Endothelial cell of umbilical vein (primary cell): ENCODE measurements at regions not wholly inside any gene's neighbourhood (a gene's known extent, or its start where the extent isn't known, plus 50 kb on each side); places are given as distances from the start of the nearest gene placed in this dataset.

Experiments
- BruUV-seq: library from RNA; stranded (reverse); fragments of 400-500 nt; replicated peaks from 2 replicates; lab custom pipeline; 2021; lab: Mats Ljungman, UMichigan
- CTCF ChIA-PET: fragments of 300-600, 350-600 bp; sonication (Branson Sonifier 250); formaldehyde crosslinking; loops from one replicate; lab custom pipeline; 2021; ENCODE audit warnings: antibody characterized with exemption, inconsistent platforms; lab: Charles Lee
- POLR2A ChIA-PET: fragments of 300-600, 350-600 bp; sonication (Branson Sonifier 250); formaldehyde crosslinking; loops from one replicate; lab custom pipeline; 2021; ENCODE audit warnings: antibody characterized with exemption, inconsistent platforms; lab: Charles Lee
- DNase-seq: peaks from one replicate; pipeline ENCODE4 v3.0.0-alpha.2; 2011; ENCODE audit warnings: low read depth, low spot score
- FAIRE-seq: peaks from 2 replicates; lab custom pipeline; 2011; peaks lifted over from hg19 to GRCh38; lab: Jason Lieb, UNC
- H2AFZ ChIP-seq: 2 replicates; pipeline ENCODE4 v1.6.0; 2012; ENCODE audit warnings: low read depth, low read length, control low read depth, inconsistent platforms
- H3K27ac ChIP-seq: 2 replicates; pipeline ENCODE4 v1.5.1; 2011; ENCODE audit warnings: low read depth, mild to moderate bottlenecking, control low read depth, low read length, moderate library complexity; ENCODE audit not compliant: insufficient read depth
- H3K27me3 ChIP-seq, 2 experiments: 2 replicates each; pipeline versions ENCODE4 v1.6.0 to v1.6.1; 2011; ENCODE audit warnings: low read length in 2 of 2, mixed read lengths in 1 of 2; ENCODE audit not compliant: control insufficient read depth in 2 of 2, insufficient read depth in 2 of 2
- H3K36me3 ChIP-seq, 2 experiments: 2 replicates in 1 of 2; 3 replicates in 1 of 2; pipeline ENCODE4 v1.5.1; 2011; ENCODE audit warnings: low read length in 2 of 2, mild to moderate bottlenecking in 1 of 2, moderate library complexity in 1 of 2; ENCODE audit not compliant: control insufficient read depth in 2 of 2, insufficient read depth in 2 of 2; ENCODE audit errors: extremely low read depth in 1 of 2
- H3K4me1 ChIP-seq: 3 replicates; pipeline ENCODE4 v1.5.1; 2011; ENCODE audit warnings: mild to moderate bottlenecking, low read length; ENCODE audit not compliant: control insufficient read depth, insufficient read depth; ENCODE audit errors: extremely low read depth
- H3K4me2 ChIP-seq: 2 replicates; pipeline ENCODE4 v1.6.1; 2011; ENCODE audit warnings: low read length, control low read depth, mixed read lengths; ENCODE audit not compliant: insufficient read depth
- H3K4me3 ChIP-seq, 3 experiments: fragments of 200-600 bp in 1 of 3; sonication (generic), shearing (Covaris generic) in 1 of 3; replicated peaks in 1 of 3; 2 replicates each; pipeline ENCODE4 v1.5.1; 2011 to 2016; ENCODE audit warnings: control low read depth in 3 of 3, low read length in 3 of 3, mild to moderate bottlenecking in 2 of 3, inconsistent platforms in 1 of 3, low read depth in 1 of 3, moderate library complexity in 1 of 3; ENCODE audit not compliant: insufficient read depth in 1 of 3
- H3K79me2 ChIP-seq: 2 replicates; pipeline ENCODE4 v1.6.0; 2012; ENCODE audit warnings: low read length, inconsistent platforms; ENCODE audit not compliant: control insufficient read depth, insufficient read depth
- H3K9ac ChIP-seq: replicated peaks from 2 replicates; pipeline ENCODE3; 2011; ENCODE audit warnings: low read length, control low read depth; ENCODE audit not compliant: insufficient read depth; ENCODE audit errors: extremely low read depth
- H3K9me1 ChIP-seq: replicated peaks from 3 replicates; pipeline ENCODE4 v1.6.0; 2011; ENCODE audit warnings: mild to moderate bottlenecking, low read length; ENCODE audit not compliant: control insufficient read depth, insufficient read depth; ENCODE audit errors: extremely low read depth
- H3K9me3 ChIP-seq: replicated peaks from 2 replicates; pipeline ENCODE4 v1.5.1; 2012; ENCODE audit warnings: low read length, inconsistent platforms; ENCODE audit not compliant: control insufficient read depth, insufficient read depth
- H4K20me1 ChIP-seq: replicated peaks from 2 replicates; pipeline ENCODE3; 2011; ENCODE audit warnings: mild to moderate bottlenecking, low read length; ENCODE audit not compliant: control insufficient read depth, insufficient read depth; ENCODE audit errors: extremely low read depth
- CTCF ChIP-seq, 2 donors: IDR thresholded peaks; 1 replicate in 1 of 2; 2 replicates in 1 of 2; pipeline ENCODE4 v1.5.1; 2011; ENCODE audit warnings: low read length in 2 of 2, mild to moderate bottlenecking in 2 of 2, moderate library complexity in 2 of 2, control low read depth in 1 of 2, inconsistent platforms in 1 of 2, low read depth in 1 of 2; ENCODE audit not compliant: insufficient read depth in 1 of 2; ENCODE audit errors: extremely low read depth in 1 of 2
- EZH2 ChIP-seq: IDR thresholded peaks from 2 replicates; pipeline ENCODE4 v1.6.1; 2012; ENCODE audit warnings: borderline replicate concordance, low read depth, mild to moderate bottlenecking, moderate library complexity, low read length, inconsistent platforms; ENCODE audit not compliant: severe bottlenecking
- FOS ChIP-seq: IDR thresholded peaks from 2 replicates; pipeline ENCODE4 v1.6.1; 2011; ENCODE audit warnings: mild to moderate bottlenecking, low read length, moderate library complexity, borderline replicate concordance; ENCODE audit not compliant: insufficient read depth
- GATA2 ChIP-seq: IDR thresholded peaks from 2 replicates; pipeline ENCODE4 v1.7.0; 2011; ENCODE audit warnings: low read depth, mild to moderate bottlenecking, moderate library complexity, mixed read lengths, low read length; ENCODE audit not compliant: insufficient read length, insufficient read depth
- JUN ChIP-seq: IDR thresholded peaks from 2 replicates; pipeline ENCODE4 v1.6.1; 2011; ENCODE audit warnings: borderline replicate concordance, low read depth; ENCODE audit not compliant: insufficient read length, insufficient read depth
- MYC ChIP-seq: IDR thresholded peaks from one replicate; pipeline ENCODE4 v1.6.1; 2011; ENCODE audit warnings: mild to moderate bottlenecking, low read depth, low read length
- POLR2A ChIP-seq: IDR thresholded peaks from 2 replicates; pipeline ENCODE4 v1.6.1; 2012; ENCODE audit warnings: low read depth, mild to moderate bottlenecking, control low read depth, low read length
- POLR2AphosphoS5 ChIP-seq: IDR thresholded peaks from 2 replicates; pipeline ENCODE4 v1.6.1; 2012; ENCODE audit warnings: low read depth, mild to moderate bottlenecking, control low read depth, low read length, moderate library complexity; ENCODE audit not compliant: insufficient read depth
- dilution Hi-C: fragments of 300-500 bp; cut with MboI; formaldehyde crosslinking; loops from one replicate; pipeline ENCODE4 v1.15.0; 2019; ENCODE audit warnings: low sequenced_read_pairs; ENCODE audit not compliant: extremely low pct_ligation_motif_present
- intact Hi-C: fragments of 100-400 bp; cut with micrococcal nuclease; formaldehyde crosslinking; loops from one replicate; pipeline ENCODE4 v1.10.0; 2022
- TF ChIP-seq, protein P1 (sequence below): IDR thresholded peaks from 2 replicates; pipeline ENCODE4 v1.6.1; 2011; ENCODE audit not compliant: insufficient read depth, insufficient read length

DNA sequence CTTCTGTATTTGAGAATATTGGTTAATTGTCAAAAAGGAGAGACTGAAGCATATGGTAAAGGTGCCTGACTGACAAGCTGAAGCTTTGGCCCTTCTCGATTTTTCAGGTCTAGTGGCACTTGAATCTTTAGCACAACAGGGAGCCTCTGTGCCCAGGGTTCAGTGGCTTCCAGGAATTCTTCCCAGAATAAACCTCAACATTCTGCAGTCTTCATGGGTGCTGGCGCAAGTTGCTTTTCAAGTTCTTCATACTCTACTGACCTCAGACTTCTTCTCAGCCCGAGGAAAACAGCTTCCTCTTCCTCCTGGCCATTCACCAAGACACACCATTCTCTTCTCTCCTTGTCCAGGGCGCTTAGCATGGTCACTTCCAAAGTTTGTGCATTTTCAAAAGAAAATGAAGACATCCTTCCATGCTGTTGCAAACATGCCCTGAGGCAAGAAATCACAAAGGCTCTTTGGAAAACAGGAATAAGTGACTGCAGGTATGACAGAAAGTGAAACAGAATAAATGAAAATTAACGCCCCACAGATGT is 89.9 kb downstream of the MGST1 start:
- intact Hi-C loops (no loop called here), dilution Hi-C loops (no loop called here)
- H3K4me2 ChIP-seq: no peak overlapping the region
- no peaks in the 10 kb centered on the region for H3K9me3 ChIP-seq
- POLR2A ChIA-PET: no interaction called here
- H3K9ac ChIP-seq: no peak overlapping the region
- no peaks in the 10 kb centered on the region for H3K27me3 ChIP-seq
- CTCF ChIA-PET: no interaction called here
- no peak overlapping the region for H3K4me3 ChIP-seq
- no peak for FAIRE-seq
- H2AFZ ChIP-seq: no peak overlapping the region
- DNase-seq: no peak
- H3K79me2 ChIP-seq: no peaks in the 10 kb centered on the region
- no peaks in the 10 kb centered on the region for H3K9me1 ChIP-seq
- H3K27ac ChIP-seq: no peak overlapping the region
- no TSS peak for BruUV-seq
- H4K20me1 ChIP-seq: no peaks in the 10 kb centered on the region
- TF ChIP-seq, protein P1, sequence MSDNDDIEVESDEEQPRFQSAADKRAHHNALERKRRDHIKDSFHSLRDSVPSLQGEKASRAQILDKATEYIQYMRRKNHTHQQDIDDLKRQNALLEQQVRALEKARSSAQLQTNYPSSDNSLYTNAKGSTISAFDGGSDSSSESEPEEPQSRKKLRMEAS: no peak
- no peak for TF ChIP-seq EZH2
- TF ChIP-seq CTCF (IDR thresholded peaks at IDR 0.05; ENCODE audit: extremely low read depth in 1 of 2, insufficient read depth in 1 of 2, low read depth in 1 of 2, low read length in 2 of 2): no peak
- TF ChIP-seq POLR2AphosphoS5: no peak
- TF ChIP-seq FOS: no peak
- no peak for TF ChIP-seq POLR2A
- no peak for TF ChIP-seq MYC
- no peak for TF ChIP-seq GATA2
- no peak for TF ChIP-seq JUN
- H3K36me3 ChIP-seq: no peaks in the 10 kb centered on the region
- no peaks in the 10 kb centered on the region for H3K4me1 ChIP-seq
